Left lung (tissue), 4 donors: ENCODE measurements at regions not wholly inside any gene's neighbourhood (a gene's known extent, or its start where the extent isn't known, plus 50 kb on each side); places are given as distances from the start of the nearest gene placed in this dataset.

Source experiments
- ATAC-seq: fragments of 200-7000 bp; cut with Tn5 transposase; one replicate; pipeline ENCODE4 v1.9.1; 2020; ENCODE audit warnings: moderate library complexity
- DNase-seq, 4 donors: peaks; one replicate each; pipeline ENCODE4 v3.0.0-alpha.2; 2013 to 2020
- H3K27ac ChIP-seq, 2 donors: fragments of 200-600 bp; sonication (generic) in 1 of 2; one replicate each; pipeline versions ENCODE4 v1.5.0 to v1.8.0; 2020 to 2021
- H3K27me3 ChIP-seq, 2 donors: fragments of 200-600 bp; sonication (generic) in 1 of 2; one replicate each; pipeline versions ENCODE4 v1.5.0 to v1.8.0; 2020 to 2021
- H3K36me3 ChIP-seq, 2 donors: fragments of 200-600 bp; sonication (generic) in 1 of 2; one replicate each; pipeline versions ENCODE4 v1.5.0 to v1.8.0; 2020 to 2021
- H3K4me1 ChIP-seq, 2 donors: fragments of 200-600 bp; one replicate each; pipeline ENCODE4 v1.8.0; 2021
- H3K4me3 ChIP-seq, 2 donors: fragments of 200-600 bp; sonication (generic) in 1 of 2; one replicate each; pipeline versions ENCODE4 v1.5.0 to v1.8.0; 2020 to 2021; ENCODE audit warnings: mild to moderate bottlenecking in 1 of 2
- H3K9me3 ChIP-seq, 2 donors: fragments of 200-600 bp; sonication (generic) in 1 of 2; one replicate each; pipeline versions ENCODE4 v1.5.0 to v1.8.0; 2020 to 2021
- intact Hi-C, 2 donors: fragments of 100-400 bp; cut with DNase I; formaldehyde crosslinking; loops; one replicate each; pipeline versions ENCODE4 v1.11.2 to v1.14.2; 2022
- TF ChIP-seq, protein P1 (sequence below), 2 donors: fragments of 200-600 bp; sonication (generic) in 1 of 2; IDR thresholded peaks; one replicate each; pipeline versions ENCODE4 v1.5.0 to v1.8.0; 2021; ENCODE audit warnings: antibody characterized with exemption in 2 of 2
- donor health status: DM: no; HTN: yes; CAD: no.
- donor health status: DM: no; HTN: no; CAD: no.

DNA sequence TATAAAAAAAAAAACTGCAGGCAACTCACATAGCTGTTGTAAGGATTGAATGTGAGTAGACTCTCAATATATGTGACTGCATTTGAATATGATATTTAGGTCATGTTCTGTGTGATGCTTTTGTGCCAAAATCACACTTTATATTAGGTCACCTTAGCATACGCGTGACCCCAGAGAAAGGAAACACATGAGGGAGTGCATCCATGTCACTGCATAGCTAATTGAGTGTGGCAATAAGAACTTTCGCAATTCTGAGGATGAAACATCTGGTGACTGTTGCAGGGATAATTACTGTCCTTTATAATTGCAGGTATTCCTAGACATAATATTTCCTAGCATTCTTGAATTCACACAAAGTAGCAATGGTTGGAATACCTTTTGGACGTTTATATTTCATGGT, 459.5 kb upstream of the KLF4 start:
- intact Hi-C loops, result no loop called here
- Histone ChIP-seq H3K27ac (no peak overlapping the region), H3K9me3 (peaks cover 0 to 11% of the 10 kb centered on the region in 2 donors), H3K27me3 (no peaks in the 10 kb centered on the region), H3K4me3 (no peak overlapping the region), H3K4me1 (peaks cover 0 to 3% of the 10 kb centered on the region in 2 donors), H3K36me3 (no peaks in the 10 kb centered on the region)
- ATAC-seq, result no peak
- TF ChIP-seq, protein P1, sequence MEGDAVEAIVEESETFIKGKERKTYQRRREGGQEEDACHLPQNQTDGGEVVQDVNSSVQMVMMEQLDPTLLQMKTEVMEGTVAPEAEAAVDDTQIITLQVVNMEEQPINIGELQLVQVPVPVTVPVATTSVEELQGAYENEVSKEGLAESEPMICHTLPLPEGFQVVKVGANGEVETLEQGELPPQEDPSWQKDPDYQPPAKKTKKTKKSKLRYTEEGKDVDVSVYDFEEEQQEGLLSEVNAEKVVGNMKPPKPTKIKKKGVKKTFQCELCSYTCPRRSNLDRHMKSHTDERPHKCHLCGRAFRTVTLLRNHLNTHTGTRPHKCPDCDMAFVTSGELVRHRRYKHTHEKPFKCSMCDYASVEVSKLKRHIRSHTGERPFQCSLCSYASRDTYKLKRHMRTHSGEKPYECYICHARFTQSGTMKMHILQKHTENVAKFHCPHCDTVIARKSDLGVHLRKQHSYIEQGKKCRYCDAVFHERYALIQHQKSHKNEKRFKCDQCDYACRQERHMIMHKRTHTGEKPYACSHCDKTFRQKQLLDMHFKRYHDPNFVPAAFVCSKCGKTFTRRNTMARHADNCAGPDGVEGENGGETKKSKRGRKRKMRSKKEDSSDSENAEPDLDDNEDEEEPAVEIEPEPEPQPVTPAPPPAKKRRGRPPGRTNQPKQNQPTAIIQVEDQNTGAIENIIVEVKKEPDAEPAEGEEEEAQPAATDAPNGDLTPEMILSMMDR (IDR thresholded peaks at IDR 0.05), result no peak
- no peak for DNase-seq

DNA sequence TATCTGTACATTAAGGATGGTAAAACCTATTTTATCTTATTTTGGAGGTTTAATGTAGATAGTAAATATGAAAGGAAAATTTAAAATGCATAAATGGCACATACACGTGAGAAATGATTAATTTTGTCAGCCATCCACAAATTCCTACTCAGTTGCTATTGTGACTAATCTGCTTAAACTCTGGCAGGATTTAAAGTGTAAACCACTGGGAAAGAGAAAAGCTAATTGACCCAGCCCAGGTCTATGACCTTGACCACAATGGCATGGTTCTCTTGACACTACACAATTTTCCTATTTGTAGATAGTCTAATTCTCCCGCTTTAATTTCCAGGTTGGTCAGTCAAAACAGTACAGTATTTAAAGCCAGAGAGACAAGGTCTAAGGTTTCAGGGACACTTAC, 459.0 kb upstream of the KLF4 start:
- no peak for DNase-seq
- Histone ChIP-seq H3K4me3 (no peak overlapping the region), H3K27ac (no peak overlapping the region), H3K27me3 (no peaks in the 10 kb centered on the region), H3K36me3 (no peaks in the 10 kb centered on the region), H3K9me3 (peaks cover 0 to 11% of the 10 kb centered on the region in 2 donors), H3K4me1 (no peaks in the 10 kb centered on the region)
- intact Hi-C loops, result no loop called here
- no peak for ATAC-seq
- TF ChIP-seq, protein P1 (IDR thresholded peaks at IDR 0.05), result no peak

DNA sequence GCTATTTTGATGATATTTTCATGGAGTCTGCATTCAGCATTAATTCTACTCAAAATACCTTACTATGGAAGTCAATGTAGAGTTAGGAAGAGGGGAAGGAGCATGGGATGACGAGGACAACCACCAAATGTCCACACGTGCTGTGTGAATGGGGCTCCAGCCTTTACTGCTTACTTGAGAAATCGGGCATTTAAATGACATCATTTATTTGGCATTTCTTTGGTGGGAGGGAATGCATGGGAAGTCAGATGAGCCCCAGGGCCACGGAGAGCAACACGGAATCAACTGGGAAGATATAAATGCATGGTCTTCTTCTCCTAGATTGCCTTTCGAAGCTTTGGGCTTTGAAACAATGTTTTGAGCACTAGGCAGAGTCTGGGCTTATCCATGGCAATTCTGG, 458.5 kb upstream of the KLF4 start:
- Histone ChIP-seq H3K4me1 (no peaks in the 10 kb centered on the region), H3K27ac (no peak overlapping the region), H3K4me3 (no peak overlapping the region), H3K27me3 (no peaks in the 10 kb centered on the region), H3K9me3 (peaks cover 0 to 11% of the 10 kb centered on the region in 2 donors), H3K36me3 (no peaks in the 10 kb centered on the region)
- no peak for ATAC-seq
- no peak for DNase-seq
- intact Hi-C loops, result no loop called here
- TF ChIP-seq, protein P1 (IDR thresholded peaks at IDR 0.05), result no peak

DNA sequence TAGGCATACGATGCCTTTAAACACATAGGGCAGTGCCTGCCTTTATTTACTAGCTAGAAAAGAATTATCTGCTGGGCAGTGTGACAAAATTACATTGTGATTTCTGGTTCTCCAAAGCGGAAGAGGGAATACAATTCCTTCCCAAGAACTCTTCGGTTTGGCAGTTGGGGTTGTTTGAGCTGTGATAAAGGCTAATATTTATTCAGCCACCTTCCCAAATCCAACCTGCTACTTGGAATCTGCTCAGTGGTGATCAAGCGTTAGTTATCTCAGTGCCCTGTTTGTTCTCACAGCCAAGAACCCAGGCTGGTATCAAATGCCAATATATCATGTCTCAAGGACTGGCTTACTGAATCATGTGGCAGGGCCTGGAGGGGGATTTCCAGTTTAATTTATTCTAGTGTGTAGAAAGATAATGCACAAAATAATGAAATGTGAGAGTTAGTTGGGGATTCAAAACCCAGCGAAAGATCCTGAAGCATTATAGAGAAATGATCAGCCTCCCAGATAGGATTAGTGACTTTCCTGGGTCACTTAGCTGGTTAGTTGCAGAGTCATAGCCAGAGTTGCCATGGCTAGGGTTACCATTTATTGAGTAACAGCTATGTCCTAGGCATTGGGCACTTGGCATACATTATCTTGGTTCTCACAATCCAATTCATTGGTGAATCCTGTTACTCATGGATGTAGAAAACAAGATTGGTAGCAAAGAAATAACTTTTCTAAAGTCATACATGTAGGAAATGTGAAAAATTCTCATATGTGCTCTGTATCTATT, 457.0 kb upstream of the KLF4 start:
- DNase-seq (no peak), ATAC-seq (no peak)
- Histone ChIP-seq H3K27me3 (no peaks in the 10 kb centered on the region), H3K27ac (no peak overlapping the region), H3K36me3 (no peaks in the 10 kb centered on the region), H3K4me1 (no peaks in the 10 kb centered on the region), H3K4me3 (no peak overlapping the region), H3K9me3 (peaks cover 0 to 6% of the 10 kb centered on the region in 2 donors)
- intact Hi-C loops, result no loop called here
- TF ChIP-seq, protein P1 (IDR thresholded peaks at IDR 0.05), result no peak

DNA sequence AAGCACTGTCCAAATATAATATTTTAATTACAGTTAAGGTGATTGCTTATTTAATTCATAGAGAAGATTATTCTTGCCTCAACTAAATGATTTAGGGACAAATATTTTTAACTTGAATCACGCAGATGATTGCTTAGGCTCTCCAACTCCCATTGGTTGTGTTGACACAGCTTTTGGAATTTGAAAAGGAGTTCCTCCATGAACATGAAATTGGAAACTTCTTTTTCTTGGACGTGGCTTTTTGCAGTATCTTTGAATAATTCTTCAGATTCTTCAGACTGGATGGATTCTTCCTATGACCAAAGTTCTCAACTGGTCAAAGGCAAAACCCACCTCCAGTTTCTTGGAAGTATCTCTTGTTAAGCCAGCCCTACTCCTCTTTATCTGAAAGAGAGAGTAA, 456.4 kb upstream of the KLF4 start:
- DNase-seq (no peak), ATAC-seq (no peak)
- TF ChIP-seq, protein P1 (IDR thresholded peaks at IDR 0.05), result no peak
- Histone ChIP-seq H3K4me3 (no peak overlapping the region), H3K36me3 (no peaks in the 10 kb centered on the region), H3K4me1 (no peaks in the 10 kb centered on the region), H3K27ac (no peak overlapping the region), H3K9me3 (peaks cover 0 to under 1% of the 10 kb centered on the region in 2 donors), H3K27me3 (no peaks in the 10 kb centered on the region)
- intact Hi-C loops, result no loop called here
